GM18508 (cell line): ENCODE measurements at regions not wholly inside any gene's neighbourhood (a gene's known extent, or its start where the extent isn't known, plus 50 kb on each side); places are given as distances from the start of the nearest gene placed in this dataset.
"Not testable (repeated sequence)": the region's sequence is repeated elsewhere in the genome, so short reads cannot be mapped to it uniquely, and the experiment has no call there.

Source experiments
- ATAC-seq: cut with Tn5 transposase; IDR thresholded peaks from one replicate; pipeline ENCODE4 v1.9.1; 2021; ENCODE audit warnings: moderate number of reproducible peaks; ENCODE audit not compliant: insufficient read depth, unreplicated experiment

DNA sequence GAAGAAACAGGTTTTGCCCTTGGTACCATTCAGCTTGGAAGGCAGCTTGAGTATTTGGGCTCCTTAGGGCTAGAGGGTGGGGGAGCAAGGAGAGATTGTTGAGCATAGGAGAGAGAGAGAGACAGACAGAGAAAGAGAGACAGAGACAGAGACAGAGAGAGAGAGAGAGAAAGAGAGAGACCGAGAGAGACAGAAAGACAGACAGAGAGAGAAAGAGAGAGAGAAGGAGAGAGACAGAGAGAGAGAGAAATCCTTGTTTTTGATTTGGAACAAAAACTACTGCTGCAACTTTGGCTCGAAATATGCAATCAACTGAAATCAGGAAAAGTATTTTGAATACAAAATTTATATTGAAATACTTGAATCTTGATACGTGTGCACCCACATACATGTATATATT, 85.8 kb upstream of the ZNF536 start:
- ATAC-seq: no peak

GRCh38 chr19:30287259-30287658, 84.9 kb upstream of the ZNF536 start:
- ATAC-seq: no peak

- ATAC-seq: no peak
Measured at GRCh38 chr19:30287973-30288372, 84.2 kb upstream of the ZNF536 start.

DNA sequence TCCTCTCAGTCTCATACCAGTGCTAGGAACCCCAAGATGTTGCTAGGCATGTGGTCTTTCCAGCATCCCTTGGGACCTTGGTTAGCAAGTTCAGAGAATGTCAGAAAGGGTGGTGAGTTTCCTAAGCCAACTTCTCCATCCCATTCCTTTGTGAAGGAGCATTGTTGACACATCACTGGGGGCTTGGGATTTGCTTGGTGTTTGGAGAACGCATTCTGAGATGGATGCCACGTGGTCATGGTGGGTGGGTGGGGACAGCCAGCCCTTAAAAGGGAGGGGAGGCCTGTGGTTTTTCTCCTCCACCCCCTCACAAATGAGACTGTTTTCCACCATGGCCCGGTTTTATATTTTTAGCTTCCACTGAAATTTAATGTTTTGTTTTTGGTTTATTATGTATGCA, 83.3 kb upstream of the ZNF536 start:
- ATAC-seq: no peak

- no peak for ATAC-seq
Measured at GRCh38 chr19:30289336-30289735, 82.8 kb upstream of the ZNF536 start.

GRCh38 chr19:30290805-30291204, 81.4 kb upstream of the ZNF536 start:
- not testable (repeated sequence) for ATAC-seq

- ATAC-seq: no peak
Measured at GRCh38 chr19:30293051-30293785, 79.0 kb upstream of the ZNF536 start.

DNA sequence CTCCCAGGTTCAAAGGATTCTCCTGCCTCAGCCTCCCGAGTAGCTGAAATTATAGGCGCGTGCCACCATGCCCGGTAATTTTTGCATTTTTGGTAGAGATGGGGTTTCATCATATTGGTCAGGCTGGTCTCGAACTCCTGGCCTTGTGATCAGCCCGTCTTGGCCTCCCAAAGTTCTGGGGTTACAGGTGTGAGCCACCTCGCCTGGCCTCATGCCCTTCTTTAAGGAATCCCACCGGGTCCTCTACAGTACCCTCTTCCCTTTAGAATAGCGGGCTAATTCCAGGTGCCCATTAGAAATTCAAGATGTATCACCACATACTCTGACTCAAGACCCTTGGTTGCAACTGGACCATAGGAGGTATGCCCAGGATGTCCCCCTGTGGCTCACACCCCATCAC, 74.2 kb upstream of the ZNF536 start:
- ATAC-seq: no peak

DNA sequence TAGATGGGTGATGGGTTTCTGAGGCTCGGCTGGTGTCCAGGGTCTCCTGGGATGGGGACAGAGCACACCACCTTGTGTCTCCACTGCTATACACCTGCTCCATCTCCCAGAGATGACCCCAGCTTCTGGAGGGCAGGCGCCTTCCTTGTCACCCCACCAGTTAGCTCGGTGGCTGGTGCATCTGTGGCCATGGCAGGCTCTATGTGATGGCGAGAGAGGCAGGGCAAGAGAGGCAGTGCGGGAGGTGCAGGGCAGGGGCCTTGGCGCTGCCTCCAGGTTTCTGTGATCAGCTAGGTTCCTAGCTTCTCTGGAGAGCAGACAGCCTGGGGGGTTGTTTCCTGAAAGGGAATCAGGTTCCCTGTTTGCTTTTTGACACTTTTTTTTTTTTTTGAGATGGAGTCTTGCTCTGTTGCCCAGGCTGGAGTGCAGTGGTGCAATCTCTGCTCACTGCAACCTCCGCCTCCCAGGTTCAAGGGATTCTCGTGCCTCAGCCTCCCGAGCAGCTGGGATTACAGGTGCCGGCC, 69.0 kb upstream of the ZNF536 start:
- ATAC-seq: no peak

DNA sequence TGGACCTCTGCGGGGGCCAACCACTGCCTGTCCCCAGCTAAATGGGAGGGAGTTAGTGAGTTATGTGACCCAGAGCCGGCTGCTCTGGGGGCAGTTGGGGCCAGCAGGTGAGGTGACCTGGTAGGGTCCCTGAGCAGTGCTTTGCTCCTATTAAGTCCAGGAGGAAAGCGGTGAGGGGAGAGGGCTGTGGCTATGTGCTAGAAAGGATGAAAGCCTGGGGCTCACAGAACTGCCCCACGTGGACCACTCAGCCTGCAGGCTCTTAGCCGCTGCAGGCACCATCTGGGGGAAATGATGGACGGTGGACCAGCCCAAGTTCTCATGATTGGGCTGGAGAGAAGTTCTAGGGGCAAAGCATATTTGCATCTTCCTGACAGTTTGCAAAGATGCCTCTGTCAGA, 67.6 kb upstream of the ZNF536 start:
- ATAC-seq: no peak

GRCh38 chr19:30305346-30306060, 66.7 kb upstream of the ZNF536 start:
- ATAC-seq: no peak

DNA sequence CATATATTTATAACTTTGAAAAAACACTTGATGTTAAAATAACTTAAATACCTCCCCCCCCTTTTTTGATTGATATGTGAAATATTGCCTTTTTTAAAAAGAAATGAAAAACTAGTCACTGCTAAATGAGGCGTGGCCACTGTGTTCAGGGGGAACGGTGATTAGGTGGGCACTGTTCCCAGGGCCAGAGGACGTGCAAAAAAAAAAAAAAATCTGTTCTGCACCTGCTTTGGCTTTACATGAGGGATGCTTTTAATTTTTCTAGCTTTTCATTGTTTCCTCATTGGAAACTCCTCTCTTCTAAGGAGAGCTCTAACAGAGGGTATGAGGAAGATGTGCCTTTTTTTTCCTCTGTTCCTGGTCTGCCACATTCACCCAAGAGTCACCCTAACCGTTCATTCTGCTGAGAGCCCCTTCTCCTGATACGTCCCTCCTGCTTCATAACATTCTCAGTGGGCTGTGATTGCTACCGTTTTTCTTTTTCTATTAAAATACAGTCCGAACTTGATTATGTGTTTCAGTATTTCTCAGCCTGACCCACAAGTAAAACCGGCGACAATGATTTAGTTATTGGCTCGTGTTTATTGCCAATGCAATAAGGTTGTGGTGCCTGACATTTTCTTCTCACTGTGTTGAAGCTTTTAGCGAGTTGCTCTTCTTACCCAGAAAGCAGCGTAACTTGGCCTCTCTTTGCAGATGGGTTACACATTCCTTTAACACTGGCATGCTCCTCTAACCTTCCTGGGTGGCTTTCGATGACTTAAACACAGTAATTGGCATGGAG, 64.8 kb upstream of the ZNF536 start:
- ATAC-seq: no peak

DNA sequence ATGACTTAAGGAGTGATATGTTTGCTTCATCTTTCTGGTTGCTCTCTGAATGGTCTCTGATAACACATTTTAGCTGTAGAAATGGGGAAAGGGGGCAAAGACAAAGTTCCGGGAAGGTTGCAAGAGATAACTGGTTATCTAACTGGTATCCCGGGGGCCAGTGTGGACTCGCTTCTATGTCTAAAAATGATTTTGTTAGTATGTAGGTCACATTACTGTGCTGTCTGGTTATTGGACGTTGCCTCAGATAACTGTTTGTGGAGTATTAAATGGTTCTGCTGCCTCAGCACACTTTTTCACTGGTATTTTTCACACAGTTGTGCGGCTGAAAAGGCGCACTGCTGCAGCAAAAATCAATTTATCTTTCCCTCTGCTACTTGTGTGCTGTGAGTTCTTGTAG, 63.0 kb upstream of the ZNF536 start:
- ATAC-seq: no peak

DNA sequence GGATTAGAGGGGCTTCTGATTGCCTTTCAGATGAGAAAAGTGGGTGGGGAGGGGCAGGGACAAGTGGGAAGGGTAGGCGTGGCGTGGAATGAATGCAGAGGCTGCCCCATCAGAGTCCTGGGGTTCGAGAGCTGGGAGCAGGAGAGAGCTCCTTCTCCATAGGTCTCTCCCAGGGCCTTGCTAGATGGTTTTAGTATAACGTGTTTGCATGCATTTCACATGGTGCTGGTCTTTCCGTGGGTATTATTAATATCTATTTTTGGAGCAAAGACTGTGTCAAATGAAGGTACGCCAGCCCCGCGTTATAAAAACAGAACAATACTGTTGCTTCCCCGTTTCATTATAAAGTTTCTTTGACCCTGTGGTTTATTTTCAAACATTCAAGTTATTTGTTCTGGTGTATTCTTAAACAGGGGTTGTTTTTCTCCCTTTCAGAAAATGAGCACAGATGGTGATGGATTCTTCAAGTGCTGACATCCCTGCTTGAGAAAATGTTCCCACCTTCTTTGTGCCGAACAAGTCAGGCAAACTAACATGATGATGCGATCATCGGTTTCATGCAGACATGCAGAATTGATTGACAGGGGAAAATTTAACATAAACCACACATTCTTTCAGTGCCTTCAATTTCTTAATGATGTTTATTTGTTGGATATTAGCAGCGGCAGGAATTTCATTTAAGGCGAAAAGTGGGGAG, 62.1 kb upstream of the ZNF536 start:
- ATAC-seq: no peak

DNA sequence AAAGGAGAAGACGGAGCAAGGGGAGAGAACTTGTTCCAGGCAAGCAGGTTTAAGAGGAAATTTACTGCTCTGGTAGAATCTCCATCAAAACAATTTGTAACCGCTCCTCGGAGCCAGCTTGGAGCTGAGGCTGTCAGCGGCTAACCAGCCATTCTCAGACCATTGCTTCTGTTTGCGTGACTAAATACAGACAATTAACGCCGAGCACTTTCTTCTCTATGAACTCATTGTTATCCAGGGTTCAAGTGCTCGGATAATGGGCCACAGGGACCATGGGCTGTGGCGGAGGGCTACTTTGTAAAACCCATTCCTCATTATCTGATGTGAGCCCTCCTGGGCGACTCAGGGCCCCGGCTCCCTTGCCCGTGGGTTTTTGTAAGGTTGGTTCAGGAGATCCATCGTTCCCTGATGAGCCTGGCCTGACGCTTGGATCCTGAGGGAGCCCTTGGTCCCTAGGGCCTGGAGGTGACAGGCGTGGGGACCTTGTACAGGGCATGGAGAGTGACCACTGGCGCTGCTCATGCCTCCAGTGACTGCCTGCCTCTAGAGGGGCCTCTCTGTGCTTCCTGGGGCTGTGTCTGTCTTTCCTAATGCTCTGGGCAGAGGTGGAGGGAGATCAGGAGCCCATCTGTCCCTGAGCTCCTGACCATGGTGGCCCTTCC, 61.5 kb upstream of the ZNF536 start:
- ATAC-seq: no peak

DNA sequence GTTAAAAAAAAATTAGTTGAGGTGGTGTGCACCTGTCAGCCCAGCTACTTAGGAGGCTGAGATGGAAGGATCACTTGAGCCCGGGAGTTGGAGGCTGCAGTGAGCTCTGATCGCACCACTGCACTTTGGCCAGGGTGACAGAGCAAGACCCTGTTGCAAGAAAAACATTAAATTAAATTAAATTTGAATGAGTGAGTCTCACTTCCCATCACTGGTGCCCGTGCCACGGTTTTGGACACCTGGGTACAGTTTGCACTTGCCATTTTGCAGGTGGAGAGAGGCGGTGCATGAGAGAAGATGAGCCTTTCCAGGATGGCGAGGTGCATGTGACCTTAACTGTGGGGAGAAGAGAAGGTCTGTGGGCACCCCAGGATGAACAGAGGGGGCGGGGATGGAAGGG, 60.3 kb upstream of the ZNF536 start:
- ATAC-seq: no peak

GRCh38 chr19:30312582-30313352, 59.4 kb upstream of the ZNF536 start:
- ATAC-seq: no peak

GRCh38 chr19:30313353-30313750, 58.8 kb upstream of the ZNF536 start:
- no peak for ATAC-seq
